Stimulated activated CD4-positive, alpha-beta T cell treated with anti-CD3 and anti-CD28 coated beads, Interleukin-2, amount 100 ng/mL, for 4 hours (primary cell): ENCODE measurements at regions not wholly inside any gene's neighbourhood (a gene's known extent, or its start where the extent isn't known, plus 50 kb on each side); places are given as distances from the start of the nearest gene placed in this dataset.

ENCODE experiments used
- DNase-seq: peaks from one replicate; pipeline ENCODE4 v3.0.0-alpha.2; 2020; ENCODE audit warnings: low read depth

- no peak for DNase-seq
Observed at GRCh38 chr4:138317175-138317748, 75.1 kb upstream of the SLC7A11 start.

DNA sequence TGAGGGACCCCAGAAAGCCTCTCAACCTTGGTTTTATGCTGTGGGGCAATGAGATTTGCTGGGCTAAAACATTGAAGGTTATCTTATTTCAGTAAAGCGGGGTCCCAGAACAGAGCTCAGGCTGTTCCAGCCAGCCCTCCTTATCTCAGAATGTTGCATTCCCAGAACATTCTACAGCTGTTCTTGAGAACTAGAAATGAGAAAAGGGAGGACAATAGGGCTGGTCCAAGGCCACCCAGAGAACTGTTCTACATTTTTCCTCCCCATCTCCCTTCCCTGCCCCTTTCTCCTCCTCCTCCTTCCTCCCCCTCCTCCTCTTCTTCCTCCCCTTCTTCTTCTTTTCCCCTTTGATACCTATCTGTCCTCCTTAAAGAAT is 70.4 kb upstream of the SLC7A11 start:
- DNase-seq, result no peak

DNA sequence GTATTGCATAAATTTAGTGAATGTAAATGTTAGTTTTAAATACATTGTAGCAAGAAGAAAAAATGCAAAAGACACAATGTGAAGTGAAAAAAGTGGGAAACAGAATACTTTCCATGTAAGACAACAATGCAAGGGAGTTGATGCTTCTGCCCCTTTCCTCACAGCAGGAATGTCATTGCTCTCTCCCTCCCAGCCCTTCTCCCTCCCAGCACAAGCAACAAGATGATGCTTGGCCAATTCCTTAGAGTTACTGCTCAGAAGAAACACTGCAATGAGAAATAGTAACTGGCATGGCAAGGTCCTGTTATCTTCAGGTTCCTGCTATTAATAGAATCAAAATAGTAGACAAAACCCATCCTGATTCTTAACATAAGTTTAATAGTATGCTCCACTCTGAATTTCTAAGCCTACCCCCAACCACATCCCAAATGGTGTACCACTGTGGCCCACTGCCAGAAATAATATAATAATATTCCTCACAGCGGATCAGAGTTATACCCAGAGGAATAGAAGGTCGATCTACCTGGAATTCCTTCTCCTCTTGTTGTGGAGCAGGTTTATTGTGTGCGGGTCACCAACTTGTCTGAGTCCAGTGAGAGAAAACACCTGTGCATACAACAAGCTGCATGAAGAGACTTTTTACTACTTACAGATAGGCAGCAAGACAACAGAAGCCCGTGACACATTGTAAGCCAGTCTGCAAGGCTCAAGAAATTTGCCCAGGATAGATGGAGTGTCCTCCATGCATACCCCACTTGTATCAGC is 69.8 kb upstream of the SLC7A11 start:
- no peak for DNase-seq

DNA sequence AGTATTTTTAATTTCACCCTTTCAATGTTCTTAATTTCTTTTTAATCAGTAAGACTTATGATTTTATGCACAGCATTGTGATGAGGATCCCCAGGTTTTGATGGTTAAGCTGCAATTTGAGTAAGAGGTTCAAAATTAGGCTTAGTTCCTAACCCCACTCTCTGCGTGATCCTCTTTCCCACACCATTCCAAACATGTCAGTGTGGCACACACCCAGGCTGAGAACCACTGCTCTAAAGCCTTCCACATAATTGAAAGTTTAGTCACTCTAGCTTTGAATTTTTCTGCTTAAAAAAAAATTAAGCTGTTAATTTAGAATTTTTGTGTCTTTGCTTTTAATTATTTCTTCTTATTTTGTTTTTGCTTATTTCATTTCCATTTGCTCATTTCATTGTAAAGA is 68.8 kb upstream of the SLC7A11 start:
- DNase-seq, result no peak

GRCh38 chr4:138310498-138310897 is 68.3 kb upstream of the SLC7A11 start:
- no peak for DNase-seq

GRCh38 chr4:138308356-138308755 is 66.2 kb upstream of the SLC7A11 start:
- no peak for DNase-seq

- DNase-seq, result no peak
Observed at GRCh38 chr4:138307319-138307718, 65.2 kb upstream of the SLC7A11 start.

- no peak for DNase-seq
Observed at GRCh38 chr4:138305050-138305449, 62.9 kb upstream of the SLC7A11 start.

DNA sequence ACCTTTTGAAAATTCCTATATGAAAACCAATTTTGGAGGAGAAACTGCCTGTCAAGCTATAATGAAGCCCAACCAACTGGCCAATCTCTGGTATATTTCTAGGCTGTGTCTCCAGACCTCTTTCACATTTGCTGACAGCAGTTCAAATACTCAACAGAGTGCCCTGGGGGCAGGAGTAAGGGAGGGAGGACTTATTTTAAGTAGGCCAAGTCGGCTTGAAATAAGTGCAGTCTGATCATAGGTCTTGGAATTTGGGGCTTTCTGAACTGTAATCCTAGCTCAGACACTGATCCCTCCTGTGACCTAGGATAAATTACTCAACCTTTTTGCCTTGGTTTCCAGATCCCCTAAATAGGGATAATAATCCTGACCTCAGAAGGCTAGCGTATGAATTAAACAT is 59.4 kb upstream of the SLC7A11 start:
- no peak for DNase-seq

DNA sequence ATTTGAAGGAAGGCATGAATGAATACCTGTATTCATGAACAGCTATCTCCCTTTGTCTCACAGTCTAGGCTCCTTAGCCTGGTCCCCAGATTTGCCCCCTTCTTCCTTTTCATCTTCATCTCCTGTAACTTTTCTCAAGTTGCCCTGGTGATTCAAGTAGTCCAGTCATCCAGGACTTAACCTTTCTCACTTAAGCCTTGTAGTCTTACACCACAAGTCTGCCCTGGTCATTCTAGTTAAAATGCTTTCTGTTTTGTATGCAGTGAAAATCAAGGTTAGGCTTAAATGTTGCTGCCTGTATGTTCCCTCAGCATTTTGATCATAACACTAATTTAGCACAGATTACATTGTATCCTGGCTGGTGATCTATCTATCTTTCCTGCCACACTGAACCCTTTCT is 58.5 kb upstream of the SLC7A11 start:
- no peak for DNase-seq

DNA sequence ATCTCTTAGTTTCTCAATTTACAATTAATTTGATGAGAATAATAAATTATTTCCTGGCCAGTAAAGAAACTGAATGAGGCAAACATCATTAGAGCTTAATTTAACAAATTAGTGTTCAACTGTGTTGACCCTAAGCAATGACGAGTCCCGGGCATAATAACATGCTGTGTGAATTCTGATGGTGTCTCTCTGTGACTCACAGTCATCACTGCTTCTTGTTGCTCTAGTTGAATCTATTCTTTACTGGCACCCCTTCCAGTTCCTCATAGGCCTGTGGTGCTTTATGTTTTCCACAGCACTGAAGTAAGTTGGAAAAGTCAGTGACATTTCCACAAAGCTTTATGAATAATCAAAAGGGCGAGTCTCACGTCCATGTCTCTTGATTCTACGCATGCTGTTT is 57.7 kb upstream of the SLC7A11 start:
- DNase-seq, result no peak

DNA sequence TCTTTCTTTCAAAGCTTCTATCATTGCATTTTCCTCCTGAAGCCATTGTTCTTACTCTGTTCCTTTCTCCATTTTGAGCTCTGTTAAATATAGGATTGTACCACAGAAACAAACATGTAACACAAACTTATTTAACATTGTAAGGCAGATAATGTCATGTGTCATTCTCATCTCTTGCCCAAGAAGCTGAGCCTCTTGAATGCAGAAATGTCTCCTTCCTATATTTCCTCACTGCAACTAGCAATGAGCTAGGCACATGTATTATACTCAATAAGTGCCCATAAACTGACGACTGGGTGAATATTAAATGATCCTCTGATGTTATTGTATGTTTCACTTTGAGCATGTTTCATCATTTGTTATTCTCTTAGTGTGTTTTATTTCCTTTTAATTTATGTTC is 56.7 kb upstream of the SLC7A11 start:
- no peak for DNase-seq

DNA sequence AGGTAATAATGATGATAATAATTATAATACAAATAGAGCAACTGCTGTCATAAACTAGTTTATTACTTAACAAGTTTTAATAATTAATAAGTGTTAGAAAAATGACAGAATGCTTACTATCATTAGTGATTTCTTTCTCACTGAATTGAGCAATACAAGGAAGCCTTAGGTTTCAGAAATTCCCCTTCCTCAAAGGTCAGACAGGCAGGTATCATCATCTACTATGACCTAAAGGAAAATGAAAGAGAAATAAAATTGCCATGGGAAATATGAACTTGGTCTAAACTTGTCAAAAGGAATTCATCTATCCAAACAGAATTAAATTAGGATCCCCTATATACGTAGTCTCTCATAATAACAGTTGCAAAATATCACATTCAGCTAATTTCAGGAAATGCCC is 56.3 kb upstream of the SLC7A11 start:
- DNase-seq, result no peak

- no peak for DNase-seq
Observed at GRCh38 chr4:138297743-138298405, 55.7 kb upstream of the SLC7A11 start.

- no peak for DNase-seq
Observed at GRCh38 chr4:138292321-138292720, 50.2 kb upstream of the SLC7A11 start.
